ENCODE measurements at regions not wholly inside any gene's neighbourhood (a gene's known extent, or its start where the extent isn't known, plus 50 kb on each side); places are given as distances from the start of the nearest gene placed in this dataset.

DNA sequence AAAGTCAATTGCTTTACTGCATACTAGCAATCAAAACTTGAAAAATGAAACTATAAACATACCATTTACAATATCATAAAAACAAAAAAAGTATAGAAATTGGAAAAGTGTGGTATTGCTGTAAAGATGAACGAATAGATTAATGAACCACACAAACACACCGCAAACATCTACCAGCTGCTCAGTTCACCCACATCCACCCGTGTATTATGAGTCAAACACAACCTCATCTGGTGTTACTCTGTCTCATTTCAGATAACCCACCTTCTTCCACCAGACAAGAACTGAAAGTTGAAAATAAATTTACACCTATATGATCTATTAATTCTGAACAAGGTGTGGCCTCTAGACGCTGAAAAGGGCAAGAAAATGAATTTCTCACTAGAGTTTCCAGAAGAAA is 53.3 kb downstream of the BLID start:
- no peak overlapping the region for H3K27ac ChIP-seq
- no peak for TF ChIP-seq ZFX (IDR thresholded peaks at IDR 0.05)
- TF ChIP-seq, protein P1, sequence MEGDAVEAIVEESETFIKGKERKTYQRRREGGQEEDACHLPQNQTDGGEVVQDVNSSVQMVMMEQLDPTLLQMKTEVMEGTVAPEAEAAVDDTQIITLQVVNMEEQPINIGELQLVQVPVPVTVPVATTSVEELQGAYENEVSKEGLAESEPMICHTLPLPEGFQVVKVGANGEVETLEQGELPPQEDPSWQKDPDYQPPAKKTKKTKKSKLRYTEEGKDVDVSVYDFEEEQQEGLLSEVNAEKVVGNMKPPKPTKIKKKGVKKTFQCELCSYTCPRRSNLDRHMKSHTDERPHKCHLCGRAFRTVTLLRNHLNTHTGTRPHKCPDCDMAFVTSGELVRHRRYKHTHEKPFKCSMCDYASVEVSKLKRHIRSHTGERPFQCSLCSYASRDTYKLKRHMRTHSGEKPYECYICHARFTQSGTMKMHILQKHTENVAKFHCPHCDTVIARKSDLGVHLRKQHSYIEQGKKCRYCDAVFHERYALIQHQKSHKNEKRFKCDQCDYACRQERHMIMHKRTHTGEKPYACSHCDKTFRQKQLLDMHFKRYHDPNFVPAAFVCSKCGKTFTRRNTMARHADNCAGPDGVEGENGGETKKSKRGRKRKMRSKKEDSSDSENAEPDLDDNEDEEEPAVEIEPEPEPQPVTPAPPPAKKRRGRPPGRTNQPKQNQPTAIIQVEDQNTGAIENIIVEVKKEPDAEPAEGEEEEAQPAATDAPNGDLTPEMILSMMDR (conservative IDR thresholded peaks at IDR 0.05): no peak

- TF ChIP-seq, protein P1 (conservative IDR thresholded peaks at IDR 0.05): no peak
- no peak overlapping the region for H3K27ac ChIP-seq
These were observed 56.5 kb downstream of the BLID start for GRCh38 chr11:122059565-122059964.

GRCh38 chr11:122050021-122050690 is 65.9 kb downstream of the BLID start:
- H3K27ac ChIP-seq: no peak overlapping the region
- TF ChIP-seq, protein P1 (conservative IDR thresholded peaks at IDR 0.05): no peak
- no peak for TF ChIP-seq ZFX (IDR thresholded peaks at IDR 0.05)

DNA sequence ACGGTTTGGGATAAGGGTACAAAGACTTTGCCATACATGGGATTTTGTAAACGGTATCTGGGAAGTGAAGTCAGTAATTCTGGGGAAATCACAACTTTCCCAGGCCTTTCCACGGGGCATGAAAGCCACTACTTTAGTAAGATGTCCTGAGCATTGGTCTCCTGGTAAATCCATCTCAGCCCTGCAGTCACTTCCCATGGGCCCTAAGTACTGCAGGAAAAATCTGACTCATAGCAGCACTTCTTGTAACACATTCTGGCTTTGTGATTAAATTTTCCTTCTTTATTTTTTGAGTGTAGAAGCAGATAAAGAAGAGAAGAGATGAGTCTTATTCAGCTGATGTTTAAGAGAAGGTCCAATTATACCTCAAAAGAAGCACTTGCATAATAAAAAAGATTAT is 67.6 kb downstream of the BLID start:
- no peak for TF ChIP-seq ZFX (IDR thresholded peaks at IDR 0.05)
- TF ChIP-seq, protein P1 (conservative IDR thresholded peaks at IDR 0.05): no peak
- no peak overlapping the region for H3K27ac ChIP-seq

- TF ChIP-seq ZFX (IDR thresholded peaks at IDR 0.05): no peak
- no peak overlapping the region for H3K27ac ChIP-seq
These were observed 69.2 kb downstream of the BLID start for GRCh38 chr11:122046846-122047245.

DNA sequence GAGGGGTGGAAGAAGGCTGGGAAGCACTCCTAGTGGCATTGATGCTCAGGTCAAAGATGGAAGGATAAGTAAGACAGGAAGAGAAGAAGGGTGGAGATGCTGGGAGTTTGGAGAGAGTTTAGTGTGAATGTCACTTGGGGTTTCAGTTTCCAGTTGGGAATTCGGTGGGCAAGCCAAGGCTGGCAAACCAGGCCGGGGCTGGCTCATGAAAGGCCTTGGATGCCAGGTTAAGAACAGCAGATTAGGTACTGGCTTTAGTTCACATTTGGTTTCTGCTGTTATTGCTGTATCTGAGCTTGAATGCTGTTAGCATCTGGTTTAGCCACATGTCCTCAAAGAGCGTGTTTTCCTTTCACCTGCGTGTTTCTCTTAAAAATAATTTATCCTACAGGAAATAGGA is 69.6 kb downstream of the BLID start:
- no peak overlapping the region for H3K27ac ChIP-seq
- TF ChIP-seq ZFX (IDR thresholded peaks at IDR 0.05): no peak
- TF ChIP-seq, protein P1 (conservative IDR thresholded peaks at IDR 0.05): no peak

DNA sequence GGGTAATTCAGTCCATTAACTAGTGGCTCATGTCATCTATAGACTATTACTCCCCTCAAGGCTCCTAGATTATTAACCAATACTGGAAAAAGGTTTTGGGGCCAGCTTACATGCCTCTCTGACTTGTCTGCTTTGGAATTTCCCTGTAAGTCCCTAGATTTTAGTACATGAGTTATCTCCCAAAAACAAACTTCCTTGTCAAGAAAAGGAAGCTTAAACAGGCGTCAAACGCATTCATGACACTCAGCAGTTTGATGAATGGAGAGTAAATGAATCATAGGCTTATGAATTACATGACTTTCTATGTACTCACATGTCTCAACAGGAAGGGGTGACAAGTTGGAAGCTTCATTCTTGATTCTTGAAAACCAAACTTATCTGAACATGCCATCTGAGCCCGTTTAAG is 70.8 kb downstream of the BLID start:
- no peak for TF ChIP-seq ZFX (IDR thresholded peaks at IDR 0.05)
- TF ChIP-seq, protein P1 (conservative IDR thresholded peaks at IDR 0.05): no peak
- H3K27ac ChIP-seq: no peak overlapping the region

DNA sequence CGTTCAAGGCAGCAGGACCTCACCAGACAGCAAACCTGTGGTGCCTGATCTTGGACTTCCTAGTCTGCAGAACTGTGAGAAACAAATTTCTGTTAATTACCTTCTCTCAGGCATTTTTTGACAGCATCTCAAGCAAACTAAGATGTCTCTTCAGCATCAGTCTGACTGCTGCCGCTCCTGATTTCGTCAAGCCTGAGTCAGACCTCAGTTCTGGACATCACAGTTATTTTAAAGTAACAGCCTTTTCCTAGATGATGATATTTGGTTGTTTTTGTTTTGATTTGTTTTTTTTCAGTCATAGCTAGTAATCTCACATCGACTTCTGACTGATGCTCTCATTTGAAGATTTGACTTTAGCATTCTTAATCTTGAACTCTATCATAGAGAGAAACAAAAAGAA is 71.9 kb downstream of the BLID start:
- TF ChIP-seq, protein P1 (conservative IDR thresholded peaks at IDR 0.05): no peak
- TF ChIP-seq ZFX (IDR thresholded peaks at IDR 0.05): no peak
- no peak overlapping the region for H3K27ac ChIP-seq

All from C4-2B (cell line).